HG02571 (cell line): ENCODE measurements at regions not wholly inside any gene's neighbourhood (a gene's known extent, or its start where the extent isn't known, plus 50 kb on each side); places are given as distances from the start of the nearest gene placed in this dataset.
"Not testable (repeated sequence)": the region's sequence is repeated elsewhere in the genome, so short reads cannot be mapped to it uniquely, and the experiment has no call there.

ENCODE experiments used
- ATAC-seq: cut with Tn5 transposase; IDR thresholded peaks from one replicate; pipeline ENCODE4 v1.9.1; 2021; ENCODE audit warnings: mild to moderate bottlenecking, moderate library complexity; ENCODE audit not compliant: unreplicated experiment

GRCh38 chr4:60581919-60582536 is 618.1 kb upstream of the ADGRL3 start:
- ATAC-seq = no peak

GRCh38 chr4:60588556-60588955 is 611.6 kb upstream of the ADGRL3 start:
- no peak for ATAC-seq

GRCh38 chr4:60589425-60589824 is 610.7 kb upstream of the ADGRL3 start:
- ATAC-seq = no peak

- ATAC-seq = no peak
Measured at GRCh38 chr4:60590116-60590515, 610.0 kb upstream of the ADGRL3 start.

- ATAC-seq = no peak
Measured at GRCh38 chr4:60605646-60606354, 594.3 kb upstream of the ADGRL3 start.

GRCh38 chr4:60611762-60612496 is 588.2 kb upstream of the ADGRL3 start:
- no peak for ATAC-seq

GRCh38 chr4:60617731-60618130 is 582.4 kb upstream of the ADGRL3 start:
- ATAC-seq = no peak

GRCh38 chr4:60619531-60620305 is 580.4 kb upstream of the ADGRL3 start:
- ATAC-seq = no peak

- no peak for ATAC-seq
Measured at GRCh38 chr4:60637976-60638375, 562.1 kb upstream of the ADGRL3 start.

GRCh38 chr4:60648774-60649173 is 551.4 kb upstream of the ADGRL3 start:
- no peak for ATAC-seq

GRCh38 chr4:60652933-60653332 is 547.2 kb upstream of the ADGRL3 start:
- no peak for ATAC-seq

GRCh38 chr4:60655356-60655755 is 544.8 kb upstream of the ADGRL3 start:
- no peak for ATAC-seq

- no peak for ATAC-seq
Measured at GRCh38 chr4:60656171-60656570, 544.0 kb upstream of the ADGRL3 start.

GRCh38 chr4:60657041-60657440 is 543.1 kb upstream of the ADGRL3 start:
- no peak for ATAC-seq

GRCh38 chr4:60657807-60658206 is 542.3 kb upstream of the ADGRL3 start:
- ATAC-seq = no peak

GRCh38 chr4:60663769-60664168 is 536.4 kb upstream of the ADGRL3 start:
- no peak for ATAC-seq

GRCh38 chr4:60682901-60683300 is 517.2 kb upstream of the ADGRL3 start:
- ATAC-seq = no peak

GRCh38 chr4:60683357-60683756 is 516.8 kb upstream of the ADGRL3 start:
- ATAC-seq = no peak

GRCh38 chr4:60683973-60684372 is 516.2 kb upstream of the ADGRL3 start:
- ATAC-seq = no peak

- not testable (repeated sequence) for ATAC-seq
Measured at GRCh38 chr4:60696062-60696461, 504.1 kb upstream of the ADGRL3 start.

- ATAC-seq = no peak
Measured at GRCh38 chr4:60709061-60709460, 491.1 kb upstream of the ADGRL3 start.
